Osteocyte (in vitro differentiated cells): ENCODE measurements at regions not wholly inside any gene's neighbourhood (a gene's known extent, or its start where the extent isn't known, plus 50 kb on each side); places are given as distances from the start of the nearest gene placed in this dataset.

Source experiments
- DNase-seq: peaks from one replicate; pipeline ENCODE4 v3.0.0; 2021; ENCODE audit warnings: mixed read lengths; ENCODE audit not compliant: unreplicated experiment; ENCODE audit errors: extremely low spot score
- H3K27ac Mint-ChIP-seq: one replicate; pipeline ENCODE4 v1.8.0; 2021; ENCODE audit warnings: mild to moderate bottlenecking, mixed read lengths; ENCODE audit not compliant: unreplicated experiment
- H3K27me3 Mint-ChIP-seq: one replicate; pipeline ENCODE4 v1.8.0; 2021; ENCODE audit warnings: mixed read lengths; ENCODE audit not compliant: unreplicated experiment
- H3K36me3 Mint-ChIP-seq: one replicate; pipeline ENCODE4 v1.8.0; 2021; ENCODE audit warnings: mixed read lengths; ENCODE audit not compliant: unreplicated experiment
- H3K4me1 Mint-ChIP-seq: one replicate; pipeline ENCODE4 v1.8.0; 2021; ENCODE audit warnings: mixed read lengths; ENCODE audit not compliant: unreplicated experiment
- H3K4me3 Mint-ChIP-seq: one replicate; pipeline ENCODE4 v1.8.0; 2021; ENCODE audit warnings: mild to moderate bottlenecking, moderate library complexity, mixed read lengths; ENCODE audit not compliant: unreplicated experiment
- H3K9me3 Mint-ChIP-seq: one replicate; pipeline ENCODE4 v1.8.0; 2021; ENCODE audit warnings: mixed read lengths; ENCODE audit not compliant: unreplicated experiment
- TF ChIP-seq, protein P1 (sequence below): fragments of 200-600 bp; sonication (generic); IDR thresholded peaks from 2 replicates; pipeline ENCODE4 v1.5.0; 2021; ENCODE audit warnings: antibody characterized with exemption, mild to moderate bottlenecking, moderate library complexity

DNA sequence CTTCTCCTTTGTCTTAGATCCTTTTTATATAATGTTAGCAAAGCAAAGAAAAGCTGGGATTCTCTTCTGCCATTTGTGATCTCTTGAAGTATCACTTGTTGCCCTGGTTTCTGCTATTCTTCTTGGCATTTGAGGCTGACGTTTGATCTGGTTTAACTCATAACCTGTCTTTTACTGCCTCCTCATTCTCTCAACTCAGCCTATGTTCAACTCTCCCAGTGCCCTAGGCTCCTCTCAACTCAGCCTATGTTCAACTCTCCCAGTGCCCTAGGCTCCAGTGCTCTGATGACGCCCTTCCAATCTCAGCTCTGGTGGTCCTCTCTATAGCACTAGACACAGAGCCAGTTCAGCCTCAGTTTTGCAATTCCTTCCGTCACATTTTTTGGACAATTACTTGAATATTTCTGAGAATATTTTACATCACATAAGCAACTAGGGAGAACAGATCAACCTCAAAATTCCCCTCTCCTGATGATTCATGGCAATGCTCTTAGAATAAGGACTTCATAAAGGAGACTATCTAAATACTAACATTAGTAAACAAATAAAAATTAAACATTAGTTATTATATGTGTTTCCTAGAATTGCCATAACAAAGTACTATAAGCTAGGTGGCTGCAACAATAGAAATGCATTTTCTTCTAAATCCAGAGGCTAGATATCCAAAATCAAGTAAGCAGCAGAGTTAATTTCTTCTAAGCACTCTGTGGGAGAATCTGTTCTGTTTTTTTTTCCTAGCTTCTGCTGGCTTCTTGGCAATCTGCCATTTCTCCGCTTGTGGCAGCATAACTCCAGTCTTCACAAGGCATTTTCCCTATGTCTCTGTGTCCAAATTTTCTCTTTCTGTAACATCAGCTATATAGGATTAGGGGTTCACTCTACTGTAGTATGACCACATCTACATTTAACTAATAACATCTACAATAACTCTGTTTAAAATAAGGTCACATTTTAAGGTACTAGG lies 662.1 kb upstream of the FTMT start:
- Mint-ChIP-seq H3K9me3 (no peaks in the 10 kb centered on the region), H3K27me3 (peaks cover 13% of the 10 kb centered on the region), H3K36me3 (peaks cover 2% of the 10 kb centered on the region), H3K27ac (peak overlapping the region; percentile 61), H3K4me3 (no peak overlapping the region), H3K4me1 (peaks cover 16% of the 10 kb centered on the region)
- peak; percentile 83 for DNase-seq
- TF ChIP-seq, protein P1, sequence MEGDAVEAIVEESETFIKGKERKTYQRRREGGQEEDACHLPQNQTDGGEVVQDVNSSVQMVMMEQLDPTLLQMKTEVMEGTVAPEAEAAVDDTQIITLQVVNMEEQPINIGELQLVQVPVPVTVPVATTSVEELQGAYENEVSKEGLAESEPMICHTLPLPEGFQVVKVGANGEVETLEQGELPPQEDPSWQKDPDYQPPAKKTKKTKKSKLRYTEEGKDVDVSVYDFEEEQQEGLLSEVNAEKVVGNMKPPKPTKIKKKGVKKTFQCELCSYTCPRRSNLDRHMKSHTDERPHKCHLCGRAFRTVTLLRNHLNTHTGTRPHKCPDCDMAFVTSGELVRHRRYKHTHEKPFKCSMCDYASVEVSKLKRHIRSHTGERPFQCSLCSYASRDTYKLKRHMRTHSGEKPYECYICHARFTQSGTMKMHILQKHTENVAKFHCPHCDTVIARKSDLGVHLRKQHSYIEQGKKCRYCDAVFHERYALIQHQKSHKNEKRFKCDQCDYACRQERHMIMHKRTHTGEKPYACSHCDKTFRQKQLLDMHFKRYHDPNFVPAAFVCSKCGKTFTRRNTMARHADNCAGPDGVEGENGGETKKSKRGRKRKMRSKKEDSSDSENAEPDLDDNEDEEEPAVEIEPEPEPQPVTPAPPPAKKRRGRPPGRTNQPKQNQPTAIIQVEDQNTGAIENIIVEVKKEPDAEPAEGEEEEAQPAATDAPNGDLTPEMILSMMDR: no peak

- no peak for DNase-seq
- H3K36me3 Mint-ChIP-seq: no peaks in the 10 kb centered on the region
- no peaks in the 10 kb centered on the region for H3K9me3 Mint-ChIP-seq
- peak overlapping the region; percentile 56 for H3K27ac Mint-ChIP-seq
- TF ChIP-seq, protein P1: no peak
- peaks cover 9% of the 10 kb centered on the region for H3K4me1 Mint-ChIP-seq
- peak overlapping the region; percentile 9 for H3K4me3 Mint-ChIP-seq
- no peaks in the 10 kb centered on the region for H3K27me3 Mint-ChIP-seq
Observed at GRCh38 chr5:121199216-121199999, 652.3 kb upstream of the FTMT start.

DNA sequence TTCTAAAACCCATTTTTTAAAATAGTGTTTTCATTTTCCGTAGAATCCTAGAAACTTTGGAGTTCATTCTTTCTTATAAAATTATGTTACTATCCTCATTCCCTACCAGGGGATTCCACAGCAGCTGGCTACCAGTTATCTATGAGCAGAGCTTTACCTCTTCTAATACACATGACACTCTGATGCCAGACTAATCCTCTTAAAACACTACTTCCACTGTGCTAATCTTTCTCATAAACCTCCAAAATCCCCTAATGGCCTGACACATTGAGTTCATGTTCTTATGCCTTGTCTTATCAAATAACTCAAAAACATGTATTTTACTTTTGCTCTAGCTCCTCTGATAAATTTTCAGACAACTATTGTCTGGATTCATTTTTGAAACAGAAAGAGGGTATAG lies 633.6 kb upstream of the FTMT start:
- Mint-ChIP-seq H3K27ac (no peak overlapping the region), H3K9me3 (peaks cover 14% of the 10 kb centered on the region), H3K4me3 (no peak overlapping the region), H3K36me3 (no peaks in the 10 kb centered on the region), H3K4me1 (peaks cover 21% of the 10 kb centered on the region), H3K27me3 (no peaks in the 10 kb centered on the region)
- DNase-seq: no peak
- TF ChIP-seq, protein P1: no peak

- Mint-ChIP-seq H3K4me3 (no peak overlapping the region), H3K36me3 (no peaks in the 10 kb centered on the region), H3K9me3 (peaks cover 14% of the 10 kb centered on the region), H3K27ac (no peak overlapping the region), H3K4me1 (peaks cover 11% of the 10 kb centered on the region), H3K27me3 (no peaks in the 10 kb centered on the region)
- no peak for DNase-seq
- TF ChIP-seq, protein P1: no peak
Observed at GRCh38 chr5:121221483-121221882, 630.2 kb upstream of the FTMT start.

- DNase-seq: no peak
- Mint-ChIP-seq H3K4me3 (no peak overlapping the region), H3K4me1 (no peaks in the 10 kb centered on the region), H3K27ac (no peak overlapping the region), H3K9me3 (peaks cover 25% of the 10 kb centered on the region), H3K27me3 (no peaks in the 10 kb centered on the region), H3K36me3 (peaks cover 3% of the 10 kb centered on the region)
- TF ChIP-seq, protein P1: no peak
Observed at GRCh38 chr5:121226765-121227164, 624.9 kb upstream of the FTMT start.
